Endothelial cell of umbilical vein (primary cell): ENCODE measurements at regions not wholly inside any gene's neighbourhood (a gene's known extent, or its start where the extent isn't known, plus 50 kb on each side); places are given as distances from the start of the nearest gene placed in this dataset.

Experiments
- BruUV-seq: library from RNA; stranded (reverse); fragments of 400-500 nt; replicated peaks from 2 replicates; lab custom pipeline; 2021; lab: Mats Ljungman, UMichigan
- CTCF ChIA-PET: fragments of 300-600, 350-600 bp; sonication (Branson Sonifier 250); formaldehyde crosslinking; loops from one replicate; lab custom pipeline; 2021; ENCODE audit warnings: antibody characterized with exemption, inconsistent platforms; lab: Charles Lee
- POLR2A ChIA-PET: fragments of 300-600, 350-600 bp; sonication (Branson Sonifier 250); formaldehyde crosslinking; loops from one replicate; lab custom pipeline; 2021; ENCODE audit warnings: antibody characterized with exemption, inconsistent platforms; lab: Charles Lee
- DNase-seq: peaks from one replicate; pipeline ENCODE4 v3.0.0-alpha.2; 2011; ENCODE audit warnings: low read depth, low spot score
- FAIRE-seq: peaks from 2 replicates; lab custom pipeline; 2011; peaks lifted over from hg19 to GRCh38; lab: Jason Lieb, UNC
- H2AFZ ChIP-seq: 2 replicates; pipeline ENCODE4 v1.6.0; 2012; ENCODE audit warnings: low read depth, low read length, control low read depth, inconsistent platforms
- H3K27ac ChIP-seq: 2 replicates; pipeline ENCODE4 v1.5.1; 2011; ENCODE audit warnings: low read depth, mild to moderate bottlenecking, control low read depth, low read length, moderate library complexity; ENCODE audit not compliant: insufficient read depth
- H3K27me3 ChIP-seq, 2 experiments: 2 replicates each; pipeline versions ENCODE4 v1.6.0 to v1.6.1; 2011; ENCODE audit warnings: low read length in 2 of 2, mixed read lengths in 1 of 2; ENCODE audit not compliant: control insufficient read depth in 2 of 2, insufficient read depth in 2 of 2
- H3K36me3 ChIP-seq, 2 experiments: 2 replicates in 1 of 2; 3 replicates in 1 of 2; pipeline ENCODE4 v1.5.1; 2011; ENCODE audit warnings: low read length in 2 of 2, mild to moderate bottlenecking in 1 of 2, moderate library complexity in 1 of 2; ENCODE audit not compliant: control insufficient read depth in 2 of 2, insufficient read depth in 2 of 2; ENCODE audit errors: extremely low read depth in 1 of 2
- H3K4me1 ChIP-seq: 3 replicates; pipeline ENCODE4 v1.5.1; 2011; ENCODE audit warnings: mild to moderate bottlenecking, low read length; ENCODE audit not compliant: control insufficient read depth, insufficient read depth; ENCODE audit errors: extremely low read depth
- H3K4me2 ChIP-seq: 2 replicates; pipeline ENCODE4 v1.6.1; 2011; ENCODE audit warnings: low read length, control low read depth, mixed read lengths; ENCODE audit not compliant: insufficient read depth
- H3K4me3 ChIP-seq, 3 experiments: fragments of 200-600 bp in 1 of 3; sonication (generic), shearing (Covaris generic) in 1 of 3; replicated peaks in 1 of 3; 2 replicates each; pipeline ENCODE4 v1.5.1; 2011 to 2016; ENCODE audit warnings: control low read depth in 3 of 3, low read length in 3 of 3, mild to moderate bottlenecking in 2 of 3, inconsistent platforms in 1 of 3, low read depth in 1 of 3, moderate library complexity in 1 of 3; ENCODE audit not compliant: insufficient read depth in 1 of 3
- H3K79me2 ChIP-seq: 2 replicates; pipeline ENCODE4 v1.6.0; 2012; ENCODE audit warnings: low read length, inconsistent platforms; ENCODE audit not compliant: control insufficient read depth, insufficient read depth
- H3K9ac ChIP-seq: replicated peaks from 2 replicates; pipeline ENCODE3; 2011; ENCODE audit warnings: low read length, control low read depth; ENCODE audit not compliant: insufficient read depth; ENCODE audit errors: extremely low read depth
- H3K9me1 ChIP-seq: replicated peaks from 3 replicates; pipeline ENCODE4 v1.6.0; 2011; ENCODE audit warnings: mild to moderate bottlenecking, low read length; ENCODE audit not compliant: control insufficient read depth, insufficient read depth; ENCODE audit errors: extremely low read depth
- H3K9me3 ChIP-seq: replicated peaks from 2 replicates; pipeline ENCODE4 v1.5.1; 2012; ENCODE audit warnings: low read length, inconsistent platforms; ENCODE audit not compliant: control insufficient read depth, insufficient read depth
- H4K20me1 ChIP-seq: replicated peaks from 2 replicates; pipeline ENCODE3; 2011; ENCODE audit warnings: mild to moderate bottlenecking, low read length; ENCODE audit not compliant: control insufficient read depth, insufficient read depth; ENCODE audit errors: extremely low read depth
- CTCF ChIP-seq, 2 donors: IDR thresholded peaks; 1 replicate in 1 of 2; 2 replicates in 1 of 2; pipeline ENCODE4 v1.5.1; 2011; ENCODE audit warnings: low read length in 2 of 2, mild to moderate bottlenecking in 2 of 2, moderate library complexity in 2 of 2, control low read depth in 1 of 2, inconsistent platforms in 1 of 2, low read depth in 1 of 2; ENCODE audit not compliant: insufficient read depth in 1 of 2; ENCODE audit errors: extremely low read depth in 1 of 2
- EZH2 ChIP-seq: IDR thresholded peaks from 2 replicates; pipeline ENCODE4 v1.6.1; 2012; ENCODE audit warnings: borderline replicate concordance, low read depth, mild to moderate bottlenecking, moderate library complexity, low read length, inconsistent platforms; ENCODE audit not compliant: severe bottlenecking
- FOS ChIP-seq: IDR thresholded peaks from 2 replicates; pipeline ENCODE4 v1.6.1; 2011; ENCODE audit warnings: mild to moderate bottlenecking, low read length, moderate library complexity, borderline replicate concordance; ENCODE audit not compliant: insufficient read depth
- GATA2 ChIP-seq: IDR thresholded peaks from 2 replicates; pipeline ENCODE4 v1.7.0; 2011; ENCODE audit warnings: low read depth, mild to moderate bottlenecking, moderate library complexity, mixed read lengths, low read length; ENCODE audit not compliant: insufficient read length, insufficient read depth
- JUN ChIP-seq: IDR thresholded peaks from 2 replicates; pipeline ENCODE4 v1.6.1; 2011; ENCODE audit warnings: borderline replicate concordance, low read depth; ENCODE audit not compliant: insufficient read length, insufficient read depth
- MAX ChIP-seq: IDR thresholded peaks from 2 replicates; pipeline ENCODE4 v1.6.1; 2011; ENCODE audit not compliant: insufficient read depth, insufficient read length
- MYC ChIP-seq: IDR thresholded peaks from one replicate; pipeline ENCODE4 v1.6.1; 2011; ENCODE audit warnings: mild to moderate bottlenecking, low read depth, low read length
- POLR2A ChIP-seq: IDR thresholded peaks from 2 replicates; pipeline ENCODE4 v1.6.1; 2012; ENCODE audit warnings: low read depth, mild to moderate bottlenecking, control low read depth, low read length
- POLR2AphosphoS5 ChIP-seq: IDR thresholded peaks from 2 replicates; pipeline ENCODE4 v1.6.1; 2012; ENCODE audit warnings: low read depth, mild to moderate bottlenecking, control low read depth, low read length, moderate library complexity; ENCODE audit not compliant: insufficient read depth
- dilution Hi-C: fragments of 300-500 bp; cut with MboI; formaldehyde crosslinking; loops from one replicate; pipeline ENCODE4 v1.15.0; 2019; ENCODE audit warnings: low sequenced_read_pairs; ENCODE audit not compliant: extremely low pct_ligation_motif_present
- intact Hi-C: fragments of 100-400 bp; cut with micrococcal nuclease; formaldehyde crosslinking; loops from one replicate; pipeline ENCODE4 v1.10.0; 2022

GRCh38 chr6:168384045-168385036 lies 56.6 kb upstream of the SMOC2 start:
- Histone ChIP-seq H4K20me1 (no peaks in the 10 kb centered on the region), H3K27ac (no peak overlapping the region), H3K4me3 (no peak overlapping the region), H3K4me1 (no peaks in the 10 kb centered on the region), H3K9me1 (no peaks in the 10 kb centered on the region), H3K36me3 (no peaks in the 10 kb centered on the region), H3K9me3 (no peaks in the 10 kb centered on the region), H3K27me3 (no peaks in the 10 kb centered on the region), H3K79me2 (no peaks in the 10 kb centered on the region), H3K9ac (no peak overlapping the region), H3K4me2 (no peak overlapping the region), H2AFZ (no peak overlapping the region)
- POLR2A ChIA-PET = no interaction called here
- TF ChIP-seq EZH2 (no peak), MYC (no peak), CTCF (IDR thresholded peaks at IDR 0.05; ENCODE audit: extremely low read depth in 1 of 2, insufficient read depth in 1 of 2, low read depth in 1 of 2, low read length in 2 of 2) (no peak), JUN (no peak), FOS (no peak), MAX (no peak), POLR2AphosphoS5 (no peak), GATA2 (no peak), POLR2A (no peak)
- CTCF ChIA-PET = no interaction called here
- DNase-seq (no peak), FAIRE-seq (no peak)
- no TSS peak for BruUV-seq
- intact Hi-C loops (no loop called here), dilution Hi-C loops (no loop called here)
